Myocyte (in vitro differentiated cells): ENCODE measurements at regions not wholly inside any gene's neighbourhood (a gene's known extent, or its start where the extent isn't known, plus 50 kb on each side); places are given as distances from the start of the nearest gene placed in this dataset.

Experiments
- DNase-seq: peaks from one replicate; pipeline ENCODE4 v3.0.0-alpha.2; 2012; ENCODE audit warnings: low read depth

DNA sequence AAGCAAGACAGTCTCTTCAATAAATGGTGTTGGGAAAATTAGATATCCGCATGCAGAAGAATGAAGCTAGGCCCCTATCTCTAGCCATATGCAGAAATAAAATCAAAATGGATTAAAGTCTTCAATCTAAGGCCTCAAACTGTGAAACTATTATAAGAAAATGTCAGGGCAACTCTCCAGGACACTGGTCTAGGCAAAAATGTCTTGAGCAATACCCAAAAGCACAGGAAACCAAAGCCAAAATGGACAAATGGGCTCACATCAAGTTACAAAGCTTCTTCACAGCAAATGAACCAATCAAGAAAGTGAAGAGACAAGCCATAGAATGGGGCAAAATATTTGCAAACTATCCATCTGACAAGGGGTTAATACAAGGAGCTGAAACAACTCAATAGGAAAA lies 338.8 kb downstream of the NNT start:
- no peak for DNase-seq

DNA sequence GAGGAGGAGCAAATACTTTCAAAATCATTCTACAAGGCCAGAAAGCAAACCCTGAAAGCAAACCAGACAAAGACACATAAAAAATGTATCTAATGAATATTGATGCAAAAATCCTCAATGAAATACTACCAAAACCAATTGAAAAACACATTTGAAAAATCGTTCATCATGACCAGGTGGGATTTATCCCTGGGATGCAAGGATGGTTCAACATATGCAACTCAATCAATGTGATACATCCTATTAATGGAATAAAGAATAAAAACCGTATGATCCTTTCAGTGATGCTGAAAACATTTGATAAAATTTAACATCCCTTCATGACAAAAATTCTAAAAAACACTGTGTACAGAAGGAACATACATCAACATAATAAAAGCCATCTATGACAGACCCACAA lies 337.6 kb downstream of the NNT start:
- DNase-seq, result no peak

DNA sequence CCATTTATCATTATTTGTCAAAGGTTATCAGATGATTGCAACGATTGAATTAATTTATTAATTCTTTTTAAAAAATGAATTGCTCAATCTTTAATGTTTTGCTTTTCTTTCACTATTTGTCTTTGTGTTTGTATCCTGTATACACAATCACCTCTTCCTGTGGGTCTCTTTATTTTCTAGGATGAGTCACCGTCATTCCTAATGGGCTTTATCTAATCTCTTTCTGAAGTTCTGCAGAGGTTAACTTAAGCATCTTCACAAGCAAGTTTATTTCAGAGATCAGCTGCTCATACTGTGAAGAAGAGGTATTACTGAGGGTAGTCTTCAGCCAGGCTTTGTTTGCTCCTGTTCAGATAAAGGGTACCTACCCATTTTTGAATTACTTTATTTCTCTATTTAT lies 323.9 kb downstream of the NNT start:
- peak; percentile 17 for DNase-seq

DNA sequence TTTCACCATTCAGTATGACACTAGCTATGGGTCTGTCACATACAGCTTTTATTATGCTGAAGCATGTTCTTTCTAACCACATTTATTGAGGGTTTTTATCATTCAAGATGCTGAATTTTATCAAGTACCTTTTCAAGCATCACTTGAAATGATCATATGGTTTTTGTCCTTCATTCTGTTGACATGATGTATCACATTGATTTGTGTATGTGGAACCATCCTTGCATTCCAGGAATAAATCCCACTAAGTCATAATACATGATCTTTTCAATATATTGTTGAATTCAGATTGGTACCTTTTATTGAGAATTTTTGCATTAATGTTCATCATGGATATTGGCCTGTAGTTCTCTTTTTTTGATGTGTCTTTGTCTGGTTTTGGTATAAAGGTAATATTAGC lies 317.4 kb downstream of the NNT start:
- DNase-seq, result no peak

DNA sequence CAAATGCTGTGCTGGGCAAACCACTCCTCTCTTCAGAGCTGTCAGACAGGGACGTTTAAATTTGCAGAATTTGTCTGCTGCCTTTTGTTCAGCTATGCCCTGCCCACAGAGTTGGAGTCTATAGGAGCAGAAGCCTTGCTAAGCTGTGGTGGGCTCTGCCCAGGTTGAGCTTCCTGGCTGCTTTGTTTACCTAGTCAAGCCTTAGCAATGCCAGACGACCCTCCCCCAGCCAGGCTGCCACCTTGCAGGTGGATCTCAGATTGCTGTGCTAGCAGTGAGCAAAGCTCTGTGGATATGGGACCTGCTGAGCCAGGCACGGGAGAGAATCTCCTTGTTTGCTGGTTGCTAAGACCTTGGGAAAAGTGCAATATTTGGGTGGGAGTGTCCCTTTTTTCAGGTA lies 314.9 kb downstream of the NNT start:
- no peak for DNase-seq

DNA sequence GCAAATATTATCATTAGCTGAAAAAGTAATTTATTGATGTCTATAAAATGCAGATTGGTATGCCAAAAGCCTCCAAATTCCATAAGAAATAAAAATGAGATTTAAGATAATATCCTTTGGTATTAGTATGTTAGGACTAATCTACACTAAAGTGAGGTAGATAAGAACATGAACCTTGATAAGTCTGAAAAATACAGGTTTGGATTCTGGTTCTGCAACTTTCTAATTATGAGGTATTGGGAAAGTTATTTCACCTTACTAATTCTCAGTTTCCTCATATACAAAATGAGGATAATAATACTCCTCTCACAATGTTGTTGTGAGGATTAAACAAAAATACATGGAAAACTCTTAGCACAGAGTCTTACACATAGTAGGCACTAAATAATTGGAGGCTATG lies 300.1 kb downstream of the NNT start:
- no peak for DNase-seq

DNA sequence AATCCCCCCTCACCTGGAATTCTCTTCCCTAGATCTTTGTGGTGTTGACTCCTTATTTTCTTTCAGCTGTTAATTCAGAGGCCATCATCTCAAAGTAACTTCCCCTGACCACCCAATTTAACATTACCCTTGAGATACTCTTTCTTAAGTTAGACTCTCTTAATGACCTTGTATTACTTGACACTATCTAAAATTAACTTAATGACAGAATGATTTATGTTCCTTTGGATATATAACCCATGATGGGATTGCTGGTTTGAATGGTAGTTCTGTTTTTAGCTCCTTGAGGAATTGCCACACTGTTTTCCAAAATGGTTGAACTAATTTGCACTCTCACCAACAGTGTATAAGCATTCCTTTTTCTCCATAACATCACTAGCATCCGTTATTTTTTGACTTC lies 298.0 kb downstream of the NNT start:
- DNase-seq, result no peak

DNA sequence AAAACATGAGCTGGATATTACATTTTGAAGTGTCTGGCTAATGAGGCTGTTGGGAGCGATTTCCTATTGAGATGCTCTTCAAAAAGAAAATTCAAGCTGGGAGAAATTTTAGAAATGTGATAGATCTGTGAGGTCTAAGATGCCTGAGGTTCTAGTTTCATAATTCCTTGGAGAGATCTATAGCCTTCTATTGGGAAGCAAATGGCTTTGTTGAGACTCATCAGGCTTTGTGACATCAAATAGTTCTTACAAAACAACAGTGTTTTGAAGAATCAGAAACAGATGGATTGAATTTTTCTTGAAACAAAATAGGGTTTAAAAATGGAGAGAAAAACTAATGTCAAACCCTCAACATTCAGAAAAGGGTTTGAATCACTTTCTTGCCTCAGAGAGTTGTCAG lies 292.9 kb downstream of the NNT start:
- DNase-seq, result no peak

DNA sequence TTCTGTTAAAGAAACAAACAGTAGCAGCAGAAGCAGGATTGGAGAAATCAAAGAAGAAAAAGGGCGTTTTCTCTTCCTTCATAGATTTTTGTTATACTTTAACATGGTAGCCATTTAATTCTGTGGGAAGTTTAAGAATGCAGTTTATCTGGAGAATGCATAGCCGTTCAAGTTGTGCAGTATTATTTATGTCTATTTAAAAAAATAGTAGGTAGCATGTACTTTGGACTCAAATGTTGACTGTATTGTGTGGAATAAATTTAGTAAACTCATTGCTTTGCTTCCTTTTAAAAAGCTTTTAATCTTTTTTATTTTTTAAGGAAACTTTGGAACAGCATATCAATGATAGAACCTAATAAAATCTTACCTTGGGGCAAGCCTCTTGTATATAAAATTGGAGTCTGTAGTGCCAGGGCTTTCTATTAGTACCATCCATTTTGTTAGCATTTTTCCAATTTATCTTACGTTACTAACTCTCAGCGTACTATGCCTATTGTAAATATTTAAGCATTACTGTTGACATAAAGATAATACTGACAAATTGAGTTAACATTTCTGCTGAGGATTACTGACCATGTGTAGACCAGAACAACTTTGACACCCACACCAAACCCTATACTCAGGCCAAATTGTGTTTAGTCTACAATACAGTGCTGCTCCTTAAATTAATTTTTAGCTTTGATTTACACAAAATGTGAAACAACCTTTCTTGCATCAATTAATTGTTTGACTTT lies 291.1 kb downstream of the NNT start:
- no peak for DNase-seq

DNA sequence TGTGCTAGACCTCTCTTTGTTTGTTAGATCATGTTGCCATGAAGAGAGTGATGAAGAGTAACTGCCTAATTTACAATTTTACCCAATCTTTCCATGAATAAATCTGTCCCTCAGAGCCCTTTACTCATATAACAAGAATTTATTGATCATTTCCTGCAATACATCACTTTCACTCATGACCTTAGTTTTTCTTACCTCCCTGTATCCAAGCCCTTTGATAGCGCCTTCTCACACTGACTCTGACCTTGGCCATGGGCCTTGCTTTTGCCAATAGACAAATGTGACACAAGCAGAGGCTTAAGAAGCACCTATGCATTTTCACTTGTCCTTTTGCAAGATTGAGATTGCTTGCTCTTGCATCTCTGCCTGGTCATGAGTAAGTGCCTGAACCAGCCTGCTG lies 288.1 kb downstream of the NNT start:
- no peak for DNase-seq

DNA sequence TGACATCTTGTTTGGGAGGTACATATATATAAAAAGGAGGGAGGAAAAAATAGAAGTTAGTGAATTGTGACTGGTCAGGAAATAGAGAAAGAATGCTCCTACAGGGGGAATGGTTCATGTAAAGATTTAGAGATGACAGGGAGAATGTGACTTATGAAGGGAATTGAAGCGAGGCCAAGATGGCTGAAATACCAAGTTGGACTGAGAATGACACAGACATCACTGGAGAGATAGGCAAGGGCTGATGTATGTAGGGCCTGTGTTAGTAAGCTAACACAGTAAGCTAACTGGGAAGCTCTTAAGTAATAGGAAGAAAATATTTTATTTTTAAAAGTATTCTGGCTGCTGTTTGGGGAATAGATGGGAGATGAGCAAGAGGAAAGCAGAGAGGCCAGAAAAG lies 286.3 kb downstream of the NNT start:
- no peak for DNase-seq

DNA sequence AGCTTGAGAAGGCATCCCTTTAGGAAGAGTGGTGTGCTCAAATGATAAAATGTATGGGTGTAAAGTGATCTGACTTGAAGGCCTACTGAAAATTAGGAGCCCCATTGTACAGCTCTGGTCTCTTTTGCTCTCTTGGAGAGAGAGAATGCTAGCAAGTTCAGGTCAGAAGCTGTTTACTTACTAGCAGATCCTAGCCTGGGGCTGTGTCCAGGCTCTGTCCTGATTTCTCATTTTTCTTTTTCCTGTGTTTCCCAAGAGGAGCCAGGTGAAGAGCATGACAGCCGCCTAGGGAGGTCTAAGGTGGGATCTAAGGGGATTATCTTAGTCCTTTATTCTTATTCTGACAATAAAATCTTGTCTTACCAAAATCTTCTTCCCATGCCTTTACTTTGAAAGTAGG lies 272.8 kb downstream of the NNT start:
- DNase-seq, result no peak

DNA sequence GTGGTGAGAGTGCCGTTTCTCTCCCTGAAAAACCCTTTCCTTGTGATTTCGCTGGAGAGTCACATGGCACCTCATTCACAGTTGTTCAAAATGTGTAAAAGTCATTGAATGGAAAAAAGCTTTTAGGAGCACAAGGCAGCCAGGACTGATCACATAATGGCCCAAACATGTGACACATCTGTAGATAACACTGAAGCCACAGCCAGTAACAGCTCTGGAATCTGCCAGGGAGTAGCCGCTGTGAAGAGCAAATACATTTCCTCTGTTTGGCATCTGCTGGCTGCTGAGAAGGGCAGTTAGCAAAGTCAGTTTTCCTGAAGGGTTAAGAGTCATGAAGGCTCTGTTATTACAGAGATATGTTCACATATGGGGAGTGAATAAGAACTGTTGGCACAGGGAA lies 271.8 kb downstream of the NNT start:
- DNase-seq, result peak; percentile 58

DNA sequence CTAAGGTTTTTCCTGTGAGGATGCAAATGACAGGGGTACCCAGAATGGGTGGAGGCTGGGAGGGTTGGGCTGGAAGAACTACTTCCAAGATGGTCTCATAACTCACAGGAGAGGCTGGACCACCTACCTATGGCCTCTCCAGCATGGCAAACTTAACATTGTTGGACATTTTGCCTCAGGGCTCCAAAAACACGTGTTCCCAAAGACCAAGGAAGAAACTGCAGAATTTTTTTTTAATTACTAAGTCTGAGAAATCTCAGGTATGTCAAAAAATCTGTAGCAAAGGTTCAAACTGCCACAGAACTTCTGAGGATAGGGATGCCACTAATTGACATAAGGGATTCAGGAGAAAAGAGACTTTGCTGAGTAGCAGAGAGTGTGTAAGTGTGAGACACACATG lies 270.8 kb downstream of the NNT start:
- no peak for DNase-seq

DNA sequence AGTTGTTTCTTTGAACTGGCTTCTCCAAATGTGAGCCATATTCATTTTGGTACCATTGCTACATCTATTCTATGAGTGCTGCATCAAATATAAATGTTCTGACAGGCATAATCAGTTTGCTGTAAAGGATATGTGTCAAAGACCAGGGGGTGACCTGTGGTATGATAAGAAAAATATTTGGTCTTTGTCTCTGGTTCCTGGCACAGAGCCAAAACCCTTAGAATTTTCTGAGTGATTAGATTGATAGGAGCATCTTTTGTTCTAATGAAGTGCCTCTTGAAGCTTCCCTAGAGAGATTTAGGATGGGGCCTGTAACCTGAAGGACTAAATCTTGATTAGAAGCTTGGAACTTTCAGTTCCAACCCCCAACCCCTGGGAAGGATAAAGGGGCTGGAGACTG lies 256.3 kb downstream of the NNT start:
- no peak for DNase-seq

DNA sequence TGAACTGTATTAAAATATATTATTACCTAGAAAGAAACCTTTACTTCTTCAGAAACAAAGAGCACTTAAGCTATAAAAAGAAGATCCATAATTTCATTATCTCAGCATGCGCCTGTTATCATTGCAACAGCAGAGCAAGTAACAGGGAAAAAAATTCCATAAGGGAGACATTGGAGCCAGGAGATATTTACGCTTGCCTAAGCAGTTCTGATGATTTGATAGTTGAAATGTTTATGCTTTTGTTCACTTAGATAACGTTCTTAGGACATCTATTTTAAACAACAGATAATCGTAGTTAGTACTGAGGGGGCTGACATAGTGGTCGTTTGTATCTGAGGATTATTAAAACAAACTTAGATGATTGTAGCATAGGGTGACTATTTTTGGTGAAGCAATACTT lies 252.5 kb downstream of the NNT start:
- no peak for DNase-seq

DNA sequence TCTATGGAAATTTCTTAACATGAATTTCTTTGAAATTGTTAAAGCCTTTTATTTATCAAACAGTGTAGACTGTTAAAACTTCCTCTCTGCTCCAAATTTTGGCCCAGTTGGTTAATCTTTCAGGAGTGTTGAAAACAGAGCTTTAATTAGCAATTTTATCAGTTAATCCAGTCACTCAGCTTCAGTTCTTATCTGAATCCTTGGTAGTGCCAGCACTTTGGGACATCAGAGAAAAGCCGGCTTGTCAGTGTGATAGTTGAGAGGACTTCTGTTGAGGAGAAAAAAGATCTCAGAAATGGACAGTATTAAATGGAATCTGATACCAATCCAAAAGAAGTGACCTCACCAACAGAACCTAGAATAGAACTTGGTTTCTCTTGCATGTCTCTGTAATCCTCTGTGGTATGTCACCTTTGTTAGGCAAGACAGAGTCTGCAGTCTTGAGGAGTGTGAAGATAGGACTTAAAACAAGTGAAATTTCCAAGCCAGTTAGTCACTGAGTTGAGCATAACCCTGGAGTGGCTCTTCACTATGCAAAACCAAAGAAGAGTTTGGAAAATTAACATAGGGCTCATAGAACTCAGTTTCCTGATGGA lies 251.8 kb downstream of the NNT start:
- DNase-seq, result peak; percentile 82

DNA sequence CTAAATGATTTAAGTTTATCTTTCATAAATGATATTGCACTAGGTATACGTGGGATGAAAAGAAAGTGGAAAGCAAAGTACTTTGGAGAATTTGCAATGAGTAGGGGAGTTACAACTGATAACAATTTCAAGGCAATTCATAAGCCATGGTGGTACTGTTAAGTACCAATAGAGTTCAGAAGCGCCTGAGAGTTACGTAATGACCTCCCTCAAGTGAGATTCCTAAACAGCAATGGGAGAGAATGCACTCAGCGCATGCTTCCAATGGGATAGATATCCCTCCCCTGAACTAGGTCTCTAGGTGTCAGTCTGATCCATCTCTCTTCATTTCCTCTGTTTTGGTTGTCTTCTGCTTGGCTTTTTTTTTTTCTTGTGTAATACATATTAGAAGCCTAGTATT lies 249.3 kb downstream of the NNT start:
- no peak for DNase-seq

DNA sequence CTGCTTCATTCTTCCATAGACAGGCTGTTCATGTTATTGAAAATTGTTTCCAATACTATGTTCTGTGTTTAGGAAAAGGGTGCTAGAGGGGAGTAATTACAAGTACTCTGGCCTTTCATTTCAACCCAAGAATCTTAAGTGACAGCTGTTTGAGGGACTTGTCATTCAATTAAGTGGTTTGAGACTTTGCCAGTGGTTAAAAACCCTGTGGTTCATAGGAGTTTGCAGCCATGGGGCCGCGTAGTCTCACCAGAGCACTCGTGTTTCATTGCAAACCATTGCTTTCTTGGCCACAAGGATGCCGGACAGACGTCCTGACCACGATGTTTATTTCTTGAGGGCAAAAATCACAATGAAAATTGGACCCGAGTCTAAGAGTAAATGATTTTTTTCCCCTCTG lies 248.8 kb downstream of the NNT start:
- DNase-seq, result peak; percentile 93

DNA sequence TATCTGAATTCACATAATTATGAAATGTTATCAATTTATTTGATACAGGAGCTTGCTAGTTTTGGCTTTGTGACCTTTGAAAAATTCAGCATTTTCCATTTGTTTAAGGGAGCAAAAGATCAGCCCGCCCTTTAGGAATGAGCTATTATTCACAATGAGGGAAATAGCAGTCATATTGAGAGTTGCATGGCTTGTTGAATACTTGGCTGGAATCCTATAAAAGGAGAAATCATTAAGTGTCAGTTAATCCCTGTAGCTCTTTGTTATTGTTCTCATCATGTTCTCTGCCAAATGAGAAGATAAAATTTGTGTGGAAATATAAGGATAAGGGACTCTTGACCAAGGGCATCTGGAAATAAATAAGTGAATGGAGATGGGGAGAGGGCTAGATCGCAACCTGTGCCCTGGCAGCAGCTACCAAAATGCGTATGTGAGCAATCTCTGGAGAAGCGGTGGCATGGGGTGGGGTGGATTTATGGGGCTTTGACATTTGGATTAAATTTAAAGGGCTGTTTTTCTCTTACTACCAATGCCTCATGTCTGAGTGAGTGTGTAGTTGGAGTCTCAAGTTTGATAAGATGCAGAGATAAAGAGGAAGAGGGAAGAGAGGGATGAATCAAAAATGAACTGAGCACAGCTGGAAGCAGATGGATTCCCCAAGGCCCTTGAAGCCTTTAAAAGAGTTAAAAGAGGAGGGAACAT lies 237.6 kb downstream of the NNT start:
- no peak for DNase-seq

DNA sequence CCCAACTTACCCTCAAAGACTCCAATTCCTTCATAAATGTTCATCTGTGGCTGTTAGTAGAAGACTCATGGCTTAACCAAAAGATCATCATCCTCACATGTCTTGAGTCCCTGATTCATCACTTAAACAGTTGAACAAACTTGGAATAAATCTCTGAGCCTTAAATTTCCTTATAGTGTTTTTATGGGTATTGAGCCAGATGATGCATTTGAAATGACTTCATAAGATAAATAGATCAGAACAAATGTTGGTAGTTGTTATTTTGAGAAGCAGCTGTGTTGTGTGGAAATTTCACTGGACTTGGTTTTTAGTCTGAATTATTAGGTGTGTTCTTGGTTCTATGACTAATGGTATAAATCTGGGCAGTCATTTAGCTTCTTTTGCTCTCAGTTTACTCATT lies 236.2 kb downstream of the NNT start:
- peak; percentile 72 for DNase-seq

DNA sequence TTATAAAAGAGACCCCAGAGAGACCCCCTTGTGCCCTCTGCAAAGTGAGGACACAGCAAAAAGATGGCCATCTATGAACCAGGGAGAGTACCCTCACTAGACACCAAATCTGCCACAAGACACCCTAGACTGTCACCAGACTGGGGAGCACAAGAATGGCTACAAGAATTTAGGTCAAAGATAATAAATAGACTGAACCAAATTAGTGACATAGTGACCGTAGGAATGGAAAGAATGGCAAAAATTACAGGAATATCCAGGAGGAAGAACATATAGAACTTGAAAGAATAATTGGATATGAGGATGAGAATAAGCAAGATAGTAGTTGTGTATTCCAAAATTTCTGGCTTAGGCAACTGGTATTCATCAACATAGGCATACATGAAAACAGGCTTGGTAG lies 235.0 kb downstream of the NNT start:
- no peak for DNase-seq

DNA sequence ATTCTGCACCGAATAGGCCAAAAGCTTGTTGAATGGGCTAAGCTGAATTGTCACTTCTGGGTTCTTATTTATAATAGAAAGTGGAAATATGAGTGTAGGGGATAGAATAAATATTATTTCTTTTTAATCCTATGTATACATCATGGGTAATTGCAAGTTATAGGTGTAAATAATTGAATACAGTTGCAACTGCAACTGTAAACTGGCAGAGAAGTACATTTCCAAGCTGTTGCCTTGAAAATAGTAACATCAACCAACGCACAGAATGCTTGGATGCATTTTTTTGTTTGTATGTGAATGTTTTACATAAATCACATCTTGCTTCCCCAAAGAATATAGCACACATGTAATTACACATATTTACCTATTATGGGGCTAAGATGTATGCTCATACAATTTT lies 234.1 kb downstream of the NNT start:
- DNase-seq, result no peak
